ENCODE measurements at regions not wholly inside any gene's neighbourhood (a gene's known extent, or its start where the extent isn't known, plus 50 kb on each side); places are given as distances from the start of the nearest gene placed in this dataset.

GRCh38 chr9:652914-653313 lies 188.6 kb upstream of the DMRT1 start:
- no peak for TF ChIP-seq POLR2A (IDR thresholded peaks at IDR 0.05)
- TF ChIP-seq CTCF (IDR thresholded peaks at IDR 0.05) = no peak

Data from heart left ventricle (tissue), 13 donors.